Muscle layer of colon (tissue), 2 donors: ENCODE measurements at regions not wholly inside any gene's neighbourhood (a gene's known extent, or its start where the extent isn't known, plus 50 kb on each side); places are given as distances from the start of the nearest gene placed in this dataset.
"Not testable (repeated sequence)": the region's sequence is repeated elsewhere in the genome, so short reads cannot be mapped to it uniquely, and the experiment has no call there.

Source experiments
- H3K27ac ChIP-seq: one replicate; pipeline ENCODE4 v1.7.0; 2013; ENCODE audit warnings: low read depth, mild to moderate bottlenecking, low read length, moderate library complexity
- H3K27me3 ChIP-seq, 2 donors: one replicate each; pipeline ENCODE4 v1.7.0; 2013; ENCODE audit warnings: low read length in 2 of 2, mild to moderate bottlenecking in 2 of 2; ENCODE audit not compliant: insufficient read depth in 2 of 2, control insufficient read depth in 1 of 2
- H3K36me3 ChIP-seq: one replicate; pipeline ENCODE4 v1.7.0; 2013; ENCODE audit warnings: mild to moderate bottlenecking, low read length; ENCODE audit not compliant: insufficient read depth
- H3K4me1 ChIP-seq: one replicate; pipeline ENCODE4 v1.7.0; 2013; ENCODE audit warnings: mild to moderate bottlenecking, low read length; ENCODE audit not compliant: insufficient read depth
- H3K4me3 ChIP-seq, 2 donors: one replicate each; pipeline ENCODE4 v1.7.0; 2013; ENCODE audit warnings: low read length in 2 of 2, low read depth in 1 of 2, mild to moderate bottlenecking in 1 of 2, moderate library complexity in 1 of 2
- H3K9ac ChIP-seq: one replicate; pipeline ENCODE4 v1.7.0; 2013; ENCODE audit warnings: low read length
- H3K9me3 ChIP-seq: one replicate; pipeline ENCODE4 v1.7.0; 2013; ENCODE audit warnings: mild to moderate bottlenecking, low read length
- donor health status: abdominal sarcoma.
- donor health status: Adenocarcinoma of cecum.

- Histone ChIP-seq H3K27ac (no peak overlapping the region), H3K9ac (no peak overlapping the region), H3K4me3 (no peak overlapping the region), H3K4me1 (no peaks in the 10 kb centered on the region), H3K27me3 (no peaks in the 10 kb centered on the region), H3K36me3 (no peaks in the 10 kb centered on the region), H3K9me3 (no peaks in the 10 kb centered on the region)
These were observed 221.8 kb upstream of the SSTR1 start for GRCh38 chr14:37985826-37986470.

DNA sequence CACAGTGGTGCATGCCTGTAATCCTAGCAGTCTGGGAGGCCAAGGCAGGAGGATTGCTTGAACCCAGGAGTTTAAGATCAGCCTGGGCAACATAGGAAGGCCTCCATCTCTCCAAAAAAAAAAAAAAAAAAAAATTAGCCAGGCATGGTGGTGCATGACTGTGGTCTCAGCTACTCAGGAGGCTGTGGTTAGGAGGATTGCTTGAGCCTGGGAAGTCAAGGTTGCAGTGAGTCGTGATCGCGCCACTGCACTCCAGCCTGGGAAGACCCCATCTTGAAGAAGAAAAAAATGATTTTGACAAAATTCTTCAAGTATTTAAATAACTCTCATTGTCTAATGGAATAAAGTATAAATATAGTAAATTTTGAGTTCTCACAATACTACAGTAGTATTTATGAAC, 219.2 kb upstream of the SSTR1 start:
- no peaks in the 10 kb centered on the region for H3K4me1 ChIP-seq
- H3K36me3 ChIP-seq, result no peaks in the 10 kb centered on the region
- no peaks in the 10 kb centered on the region for H3K9me3 ChIP-seq
- no peaks in the 10 kb centered on the region for H3K27me3 ChIP-seq
- no peak overlapping the region for H3K4me3 ChIP-seq
- no peak overlapping the region for H3K9ac ChIP-seq
- no peak overlapping the region for H3K27ac ChIP-seq

GRCh38 chr14:37991027-37991426, 216.7 kb upstream of the SSTR1 start:
- no peaks in the 10 kb centered on the region for H3K4me1 ChIP-seq
- H3K9ac ChIP-seq, result no peak overlapping the region
- H3K9me3 ChIP-seq, result no peaks in the 10 kb centered on the region
- no peaks in the 10 kb centered on the region for H3K27me3 ChIP-seq
- H3K27ac ChIP-seq, result no peak overlapping the region
- no peak overlapping the region for H3K4me3 ChIP-seq
- H3K36me3 ChIP-seq, result no peaks in the 10 kb centered on the region

- Histone ChIP-seq H3K4me3 (no peak overlapping the region), H3K9me3 (no peaks in the 10 kb centered on the region), H3K27ac (no peak overlapping the region), H3K4me1 (no peaks in the 10 kb centered on the region), H3K36me3 (no peaks in the 10 kb centered on the region), H3K9ac (no peak overlapping the region), H3K27me3 (no peaks in the 10 kb centered on the region)
These were observed 215.2 kb upstream of the SSTR1 start for GRCh38 chr14:37992499-37992898.

GRCh38 chr14:37994846-37995372, 212.8 kb upstream of the SSTR1 start:
- no peak overlapping the region for H3K27ac ChIP-seq
- no peak overlapping the region for H3K4me3 ChIP-seq
- no peaks in the 10 kb centered on the region for H3K9me3 ChIP-seq
- no peaks in the 10 kb centered on the region for H3K27me3 ChIP-seq
- no peak overlapping the region for H3K9ac ChIP-seq
- H3K4me1 ChIP-seq, result no peaks in the 10 kb centered on the region
- H3K36me3 ChIP-seq, result no peaks in the 10 kb centered on the region

DNA sequence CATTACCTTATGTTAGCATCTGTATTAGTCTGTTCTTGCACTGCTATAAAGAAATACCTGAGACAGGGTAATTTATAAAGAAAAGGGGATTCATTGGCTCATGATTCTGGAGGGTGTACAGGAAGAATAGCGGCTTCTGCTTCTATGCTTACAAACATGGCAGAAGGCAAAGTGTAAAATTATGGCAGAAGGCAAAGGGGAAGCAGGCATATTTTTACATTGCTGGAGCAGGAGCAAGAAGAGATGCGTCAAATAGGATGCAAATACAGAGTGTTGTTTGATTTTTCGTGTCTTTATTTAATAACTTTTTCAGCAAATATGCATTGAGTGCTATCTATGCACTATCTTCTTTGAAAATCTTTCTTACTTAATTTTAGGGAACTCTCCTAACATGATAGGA, 210.7 kb upstream of the SSTR1 start:
- H3K4me3 ChIP-seq, result no peak overlapping the region
- H3K9me3 ChIP-seq, result no peaks in the 10 kb centered on the region
- H3K27ac ChIP-seq, result no peak overlapping the region
- no peaks in the 10 kb centered on the region for H3K4me1 ChIP-seq
- H3K27me3 ChIP-seq, result no peaks in the 10 kb centered on the region
- no peak overlapping the region for H3K9ac ChIP-seq
- H3K36me3 ChIP-seq, result no peaks in the 10 kb centered on the region

DNA sequence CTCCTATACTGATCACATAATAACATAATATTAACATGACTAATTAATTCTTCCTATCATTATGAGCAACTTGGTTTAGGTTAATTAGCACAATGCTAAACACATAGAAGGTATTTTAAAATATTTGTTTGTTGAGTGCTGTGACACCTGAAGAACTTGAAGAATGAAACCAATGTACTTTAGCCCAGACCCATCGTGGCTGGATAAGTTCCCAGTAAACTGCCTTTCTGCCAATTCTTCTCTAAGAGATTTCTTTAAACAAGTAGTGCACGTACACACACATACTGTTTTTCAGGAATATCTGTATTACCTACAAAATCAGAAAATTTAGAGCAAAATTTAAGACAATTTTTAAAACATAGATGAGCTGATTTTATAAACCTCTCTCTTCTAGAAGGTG, 207.4 kb upstream of the SSTR1 start:
- Histone ChIP-seq H3K4me3 (no peak overlapping the region), H3K9me3 (no peaks in the 10 kb centered on the region), H3K27ac (no peak overlapping the region), H3K9ac (no peak overlapping the region), H3K4me1 (no peaks in the 10 kb centered on the region), H3K27me3 (no peaks in the 10 kb centered on the region), H3K36me3 (no peaks in the 10 kb centered on the region)

DNA sequence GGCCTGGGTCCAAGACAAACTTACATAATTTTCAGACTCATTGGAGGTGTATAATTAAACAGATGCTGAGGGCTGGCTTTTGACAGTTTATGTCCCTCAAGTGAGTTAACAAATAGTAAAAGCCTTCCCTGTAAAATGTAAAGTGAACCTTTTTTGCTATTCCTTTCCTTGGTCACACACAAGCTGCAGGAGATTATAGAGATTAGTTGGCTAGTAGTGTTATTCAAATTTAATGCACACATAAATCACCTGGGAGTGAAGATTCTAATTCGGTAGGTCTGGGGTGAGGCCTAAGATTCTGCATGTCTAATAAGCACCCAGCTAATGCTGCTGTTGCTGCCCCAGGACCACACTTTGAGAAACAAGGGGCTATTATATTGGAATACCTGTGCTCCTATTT, 206.2 kb upstream of the SSTR1 start:
- no peak overlapping the region for H3K27ac ChIP-seq
- H3K27me3 ChIP-seq, result no peaks in the 10 kb centered on the region
- H3K4me3 ChIP-seq, result no peak overlapping the region
- H3K4me1 ChIP-seq, result no peaks in the 10 kb centered on the region
- H3K9ac ChIP-seq, result no peak overlapping the region
- H3K9me3 ChIP-seq, result no peaks in the 10 kb centered on the region
- no peaks in the 10 kb centered on the region for H3K36me3 ChIP-seq

GRCh38 chr14:38003746-38004609, 203.7 kb upstream of the SSTR1 start:
- H3K36me3 ChIP-seq, result no peaks in the 10 kb centered on the region
- H3K4me1 ChIP-seq, result no peaks in the 10 kb centered on the region
- H3K9ac ChIP-seq, result no peak overlapping the region

DNA sequence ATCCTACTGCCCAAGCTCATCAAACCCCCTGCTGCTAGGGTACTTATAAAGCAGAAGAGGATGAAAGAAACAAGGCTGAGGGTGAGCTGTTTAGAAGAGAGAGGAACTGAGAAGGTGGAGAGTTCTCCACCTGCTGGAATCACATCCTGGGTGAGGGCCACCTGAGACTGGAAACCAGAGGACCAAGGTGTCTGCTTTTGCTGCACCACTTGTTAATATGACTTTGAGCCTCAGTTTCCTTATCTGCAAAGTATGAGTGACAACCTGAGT, 203.2 kb upstream of the SSTR1 start:
- H3K4me3 ChIP-seq, result no peak overlapping the region
- H3K4me1 ChIP-seq, result no peaks in the 10 kb centered on the region
- no peak overlapping the region for H3K9ac ChIP-seq
- H3K27me3 ChIP-seq, result no peaks in the 10 kb centered on the region
- no peaks in the 10 kb centered on the region for H3K9me3 ChIP-seq
- H3K27ac ChIP-seq, result no peak overlapping the region
- no peaks in the 10 kb centered on the region for H3K36me3 ChIP-seq

More at GRCh38 chr14:38003746-38004609, 203.7 kb upstream of the SSTR1 start:
- H3K27ac ChIP-seq, result no peak overlapping the region
- H3K27me3 ChIP-seq, result no peaks in the 10 kb centered on the region
- no peaks in the 10 kb centered on the region for H3K9me3 ChIP-seq
- no peak overlapping the region for H3K4me3 ChIP-seq

DNA sequence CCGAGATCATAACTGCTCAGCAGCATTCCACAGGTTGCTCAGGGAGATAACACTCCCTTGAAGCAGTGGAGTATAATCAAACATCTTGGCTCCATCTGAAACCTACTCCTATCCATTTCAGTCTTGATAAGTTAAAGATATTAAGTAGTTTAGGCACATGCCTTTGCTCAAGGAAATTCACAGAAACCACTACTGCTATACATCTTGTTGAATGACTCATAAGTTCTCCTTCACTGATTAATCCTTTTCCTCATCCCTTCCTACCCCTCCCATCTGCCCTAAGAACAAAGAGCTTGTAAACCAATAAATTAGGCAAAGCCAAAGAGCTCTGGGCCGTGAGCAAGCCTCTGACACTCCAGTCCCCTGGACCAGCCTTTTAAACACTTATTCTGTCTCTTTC, 196.5 kb upstream of the SSTR1 start:
- H3K36me3 ChIP-seq, H3K9me3 ChIP-seq, H3K27me3 ChIP-seq, H3K9ac ChIP-seq, H3K4me1 ChIP-seq, H3K27ac ChIP-seq, H3K4me3 ChIP-seq: not testable (repeated sequence)

DNA sequence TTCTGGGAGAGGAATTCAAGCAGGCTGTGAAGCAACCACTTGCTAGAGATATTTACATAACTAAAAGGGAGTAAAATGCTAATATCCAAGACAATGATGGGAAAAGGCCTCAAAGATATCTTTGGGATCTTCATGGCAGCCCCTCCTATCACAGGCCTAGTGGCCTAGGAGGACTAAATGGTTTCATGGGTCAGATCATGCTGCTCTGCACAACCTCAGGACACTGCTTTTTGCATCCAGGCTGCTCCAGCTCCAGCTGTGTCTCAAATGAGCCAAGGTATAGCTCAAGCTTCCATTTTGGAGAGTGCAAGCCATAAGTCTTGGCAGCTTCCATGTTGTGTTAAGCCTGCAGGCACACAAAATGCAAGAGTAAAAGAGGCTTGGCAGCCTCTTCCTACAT, 195.6 kb upstream of the SSTR1 start:
- Histone ChIP-seq H3K36me3 (no peaks in the 10 kb centered on the region), H3K9me3 (peaks cover 10% of the 10 kb centered on the region), H3K4me3 (no peak overlapping the region), H3K27ac (no peak overlapping the region), H3K4me1 (no peaks in the 10 kb centered on the region), H3K9ac (no peak overlapping the region), H3K27me3 (no peaks in the 10 kb centered on the region)
